ENCODE measurements at regions not wholly inside any gene's neighbourhood (a gene's known extent, or its start where the extent isn't known, plus 50 kb on each side); places are given as distances from the start of the nearest gene placed in this dataset.

DNA sequence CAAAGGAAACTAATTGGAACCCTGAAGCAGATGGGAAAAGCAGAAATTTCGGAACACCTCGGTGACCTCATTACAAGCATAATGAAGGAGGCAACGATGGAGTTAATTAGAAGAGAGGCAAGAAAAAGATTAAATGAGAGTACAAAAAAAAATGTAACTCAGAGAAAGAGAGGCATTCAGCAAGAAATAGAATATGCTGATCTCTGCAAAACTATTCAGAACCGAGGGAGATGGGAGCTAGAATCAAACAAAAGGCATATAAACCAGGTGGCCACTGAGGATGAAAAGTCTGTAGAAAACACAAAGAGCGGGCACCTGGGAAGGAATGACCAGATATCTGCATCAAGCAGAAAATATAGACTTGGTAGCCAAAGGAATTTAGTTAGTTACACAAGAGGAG is 118.9 kb downstream of the CETN3 start:
- Histone ChIP-seq H3K9me3 (ENCODE audit: control insufficient read depth, insufficient read depth, low read length) (no peaks in the 10 kb centered on the region), H3K4me1 (ENCODE audit: control insufficient read depth, insufficient read depth, low read length) (no peaks in the 10 kb centered on the region), H3K36me3 (ENCODE audit: control insufficient read depth, insufficient read depth, low read length) (no peaks in the 10 kb centered on the region), H3K27me3 (ENCODE audit: control insufficient read depth, insufficient read depth, low read length) (no peaks in the 10 kb centered on the region), H3K27ac (ENCODE audit: low read depth, low read length) (no peak overlapping the region), H3K4me3 (ENCODE audit: low read depth, low read length) (no peak overlapping the region)
- DNase-seq (ENCODE audit: low read depth in 4 of 6, low spot score in 6 of 6): no peak
- 86% methylated on average over 5 of the region's 5 CpGs for WGBS (ENCODE audit: insufficient coverage)

DNA sequence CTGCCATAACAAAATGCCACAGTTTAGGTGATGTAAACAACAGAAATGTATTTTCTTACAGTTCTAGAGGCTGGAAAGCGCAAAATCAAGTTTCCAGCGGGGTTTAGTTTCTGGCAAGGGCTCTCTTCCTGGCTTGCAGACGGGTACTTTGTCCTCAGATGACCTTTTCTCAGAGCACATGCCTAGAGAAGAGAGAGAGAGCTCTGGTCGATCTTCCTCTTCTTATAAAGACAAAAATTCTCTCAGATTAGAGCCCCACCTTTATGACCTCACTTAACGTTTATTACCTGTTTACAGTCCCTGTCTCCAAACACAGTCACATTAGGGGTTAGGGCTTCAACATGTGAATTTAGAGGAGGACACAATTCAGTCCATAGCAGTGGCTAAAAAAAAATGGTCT is 119.7 kb downstream of the CETN3 start:
- no peak overlapping the region for H3K27ac ChIP-seq (ENCODE audit: low read depth, low read length)

DNA sequence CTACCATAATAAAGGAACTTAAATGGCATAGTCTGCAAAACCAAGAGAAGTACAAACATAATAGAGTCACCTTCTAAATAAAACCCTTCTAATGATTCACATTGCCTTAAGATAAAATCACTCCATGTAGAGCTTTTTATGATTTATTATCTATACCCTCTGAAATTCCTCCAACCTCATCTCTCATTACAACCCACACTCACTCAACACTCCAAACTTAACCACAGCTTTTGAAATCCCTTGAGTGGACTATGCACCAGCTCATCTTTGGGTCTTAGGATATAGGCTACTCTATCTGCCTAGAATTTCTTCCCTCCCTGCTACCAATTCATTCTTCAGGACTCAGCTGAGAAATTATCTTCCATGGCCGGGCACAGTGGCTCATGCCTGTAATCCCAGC is 122.5 kb downstream of the CETN3 start:
- H3K4me1 ChIP-seq (ENCODE audit: control insufficient read depth, insufficient read depth, low read length): no peaks in the 10 kb centered on the region
- H3K27ac ChIP-seq (ENCODE audit: low read depth, low read length): no peak overlapping the region
- no peak for DNase-seq (ENCODE audit: low read depth in 4 of 6, low spot score in 6 of 6)
- H3K4me3 ChIP-seq (ENCODE audit: low read depth, low read length): no peak overlapping the region
- 90% methylated on average over 1 of the region's 1 CpG for WGBS (ENCODE audit: insufficient coverage)
- no peaks in the 10 kb centered on the region for H3K9me3 ChIP-seq (ENCODE audit: control insufficient read depth, insufficient read depth, low read length)
- H3K27me3 ChIP-seq (ENCODE audit: control insufficient read depth, insufficient read depth, low read length): no peaks in the 10 kb centered on the region
- no peaks in the 10 kb centered on the region for H3K36me3 ChIP-seq (ENCODE audit: control insufficient read depth, insufficient read depth, low read length)

More for the DNA sequence above, 119.7 kb downstream of the CETN3 start:
- DNase-seq (ENCODE audit: low read depth in 4 of 6, low spot score in 6 of 6): peak in 1 of 6 donors; percentile 47
- Histone ChIP-seq H3K27me3 (ENCODE audit: control insufficient read depth, insufficient read depth, low read length) (no peaks in the 10 kb centered on the region), H3K4me1 (ENCODE audit: control insufficient read depth, insufficient read depth, low read length) (no peaks in the 10 kb centered on the region), H3K4me3 (ENCODE audit: low read depth, low read length) (no peak overlapping the region), H3K9me3 (ENCODE audit: control insufficient read depth, insufficient read depth, low read length) (no peaks in the 10 kb centered on the region), H3K36me3 (ENCODE audit: control insufficient read depth, insufficient read depth, low read length) (no peaks in the 10 kb centered on the region)
- 100% methylated on average over 1 of the region's 5 CpGs for WGBS (ENCODE audit: insufficient coverage)

DNA sequence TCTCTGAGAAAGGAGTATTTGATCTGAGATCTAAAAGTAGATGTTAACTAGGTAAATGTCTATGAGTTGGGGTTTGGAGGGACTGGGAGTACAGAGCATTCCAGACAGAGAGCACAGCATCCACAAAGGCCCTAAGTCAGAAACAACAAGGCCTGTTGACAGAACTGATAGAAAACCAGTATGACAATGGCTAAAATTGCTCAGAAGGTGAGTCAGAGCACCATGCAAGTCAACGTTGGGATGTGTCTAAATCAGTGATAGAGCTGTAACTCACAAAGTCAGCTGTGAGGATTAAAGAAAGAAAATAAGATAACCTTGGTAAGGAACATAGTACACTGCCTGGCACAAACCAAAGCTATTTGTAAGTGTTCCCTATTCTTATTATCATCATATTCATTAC is 124.0 kb downstream of the CETN3 start:
- Histone ChIP-seq H3K27me3 (ENCODE audit: control insufficient read depth, insufficient read depth, low read length) (no peaks in the 10 kb centered on the region), H3K4me3 (ENCODE audit: low read depth, low read length) (no peak overlapping the region)

DNA sequence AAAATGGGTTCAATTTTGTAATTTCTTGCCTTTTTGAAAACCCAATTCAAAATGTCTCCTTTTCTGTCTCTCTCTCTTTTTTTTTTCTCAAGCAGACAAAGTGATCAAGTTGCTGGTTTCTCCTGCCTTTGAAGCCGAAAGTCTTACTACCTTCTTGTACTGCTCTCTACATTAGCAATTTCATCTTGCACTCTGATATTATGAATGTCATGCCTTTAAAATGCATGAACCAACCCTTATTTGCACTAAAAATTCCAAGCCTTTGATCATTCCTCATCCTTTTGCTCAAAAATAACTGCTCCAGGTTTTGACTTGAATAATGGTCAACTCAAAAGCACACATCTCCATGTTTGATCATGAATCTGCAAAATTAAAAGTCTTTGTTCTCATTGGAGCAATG is 125.2 kb downstream of the CETN3 start:
- no peaks in the 10 kb centered on the region for H3K4me1 ChIP-seq (ENCODE audit: control insufficient read depth, insufficient read depth, low read length)
- DNase-seq (ENCODE audit: low read depth in 4 of 6, low spot score in 6 of 6): no peak
- no peak overlapping the region for H3K27ac ChIP-seq (ENCODE audit: low read depth, low read length)
- no peaks in the 10 kb centered on the region for H3K9me3 ChIP-seq (ENCODE audit: control insufficient read depth, insufficient read depth, low read length)
- no peaks in the 10 kb centered on the region for H3K27me3 ChIP-seq (ENCODE audit: control insufficient read depth, insufficient read depth, low read length)
- WGBS (ENCODE audit: insufficient coverage): 88% methylated on average over 1 of the region's 1 CpG
- no peak overlapping the region for H3K4me3 ChIP-seq (ENCODE audit: low read depth, low read length)
- H3K36me3 ChIP-seq (ENCODE audit: control insufficient read depth, insufficient read depth, low read length): no peaks in the 10 kb centered on the region

More for the DNA sequence above, 124.0 kb downstream of the CETN3 start:
- WGBS (ENCODE audit: insufficient coverage): no CpG with 5 or more reads among the region's 1 CpG
- Histone ChIP-seq H3K36me3 (ENCODE audit: control insufficient read depth, insufficient read depth, low read length) (no peaks in the 10 kb centered on the region), H3K27ac (ENCODE audit: low read depth, low read length) (no peak overlapping the region), H3K4me1 (ENCODE audit: control insufficient read depth, insufficient read depth, low read length) (no peaks in the 10 kb centered on the region), H3K9me3 (ENCODE audit: control insufficient read depth, insufficient read depth, low read length) (no peaks in the 10 kb centered on the region)
- DNase-seq (ENCODE audit: low read depth in 4 of 6, low spot score in 6 of 6): no peak

DNA sequence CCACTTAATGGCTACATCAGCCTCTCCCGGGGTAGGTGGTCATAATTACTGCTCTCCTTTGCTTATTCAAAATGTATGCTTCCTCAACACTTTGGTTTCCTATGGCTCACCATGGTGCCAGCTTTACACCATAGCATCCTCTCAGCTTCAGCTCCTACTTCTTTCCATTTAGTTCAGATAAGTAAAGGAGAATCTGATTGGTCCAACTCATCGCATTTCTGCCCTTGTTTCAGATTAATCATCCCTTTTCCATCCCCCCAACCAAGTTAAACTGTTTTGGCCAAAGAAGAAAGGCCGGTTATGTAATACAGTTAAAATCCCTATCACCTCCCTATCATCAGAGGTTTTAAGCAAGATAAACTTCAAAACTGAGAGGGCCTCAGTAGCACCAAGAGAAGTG is 130.5 kb downstream of the CETN3 start:
- H3K36me3 ChIP-seq (ENCODE audit: control insufficient read depth, insufficient read depth, low read length): no peaks in the 10 kb centered on the region
- H3K4me3 ChIP-seq (ENCODE audit: low read depth, low read length): no peak overlapping the region
- WGBS (ENCODE audit: insufficient coverage): 100% methylated on average over 1 of the region's 3 CpGs
- no peak for DNase-seq (ENCODE audit: low read depth in 4 of 6, low spot score in 6 of 6)
- H3K9me3 ChIP-seq (ENCODE audit: control insufficient read depth, insufficient read depth, low read length): no peaks in the 10 kb centered on the region
- H3K27ac ChIP-seq (ENCODE audit: low read depth, low read length): no peak overlapping the region
- no peaks in the 10 kb centered on the region for H3K4me1 ChIP-seq (ENCODE audit: control insufficient read depth, insufficient read depth, low read length)
- H3K27me3 ChIP-seq (ENCODE audit: control insufficient read depth, insufficient read depth, low read length): no peaks in the 10 kb centered on the region

DNA sequence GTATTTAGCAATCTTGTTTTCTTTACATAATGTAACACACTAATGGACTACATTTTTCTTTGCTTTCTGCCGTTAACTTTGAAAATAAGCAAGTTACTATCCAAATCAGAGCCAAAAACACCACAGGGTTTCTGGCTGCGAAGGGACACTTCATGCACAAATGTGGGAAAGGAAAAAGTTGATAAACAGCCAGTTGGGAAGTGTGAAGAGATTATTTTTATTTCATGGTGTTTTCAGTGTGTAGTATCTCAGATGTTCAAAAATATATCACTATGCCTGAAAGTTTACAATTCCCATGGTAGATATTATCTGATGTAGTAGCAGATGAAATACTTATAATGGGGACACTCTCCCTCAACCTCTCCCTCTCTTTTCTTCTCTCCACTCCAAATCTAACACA is 135.3 kb downstream of the CETN3 start:
- H3K9me3 ChIP-seq (ENCODE audit: control insufficient read depth, insufficient read depth, low read length): no peaks in the 10 kb centered on the region
- DNase-seq (ENCODE audit: low read depth in 4 of 6, low spot score in 6 of 6): peak in 2 of 6 donors; percentile 63 to 73
- H3K4me1 ChIP-seq (ENCODE audit: control insufficient read depth, insufficient read depth, low read length): no peaks in the 10 kb centered on the region
- H3K27me3 ChIP-seq (ENCODE audit: control insufficient read depth, insufficient read depth, low read length): no peaks in the 10 kb centered on the region
- no peak overlapping the region for H3K27ac ChIP-seq (ENCODE audit: low read depth, low read length)
- H3K36me3 ChIP-seq (ENCODE audit: control insufficient read depth, insufficient read depth, low read length): no peaks in the 10 kb centered on the region
- WGBS (ENCODE audit: insufficient coverage): no CpG with 5 or more reads among the region's 2 CpGs
- no peak overlapping the region for H3K4me3 ChIP-seq (ENCODE audit: low read depth, low read length)

DNA sequence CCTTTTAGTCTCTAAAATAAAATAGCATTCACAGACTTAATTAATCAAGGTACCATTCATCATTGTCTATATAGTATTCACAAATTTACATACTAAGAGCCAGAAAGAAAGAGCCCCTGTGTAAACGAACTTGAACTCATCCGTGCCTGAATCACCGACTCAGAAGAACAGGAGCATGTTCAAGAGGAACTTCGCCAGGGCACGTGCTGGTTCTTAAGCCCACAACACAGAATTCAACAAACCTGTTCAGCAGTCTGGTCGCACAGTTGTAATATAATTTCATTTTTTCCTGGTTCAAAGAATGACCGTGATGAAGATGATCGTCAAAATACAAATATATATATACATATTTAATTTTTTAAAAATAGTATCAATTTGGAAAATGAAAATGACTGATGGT is 141.9 kb downstream of the CETN3 start:
- H3K4me1 ChIP-seq (ENCODE audit: control insufficient read depth, insufficient read depth, low read length): no peaks in the 10 kb centered on the region
- DNase-seq (ENCODE audit: low read depth in 4 of 6, low spot score in 6 of 6): peak in 2 of 6 donors; percentile 25 to 62
- no peaks in the 10 kb centered on the region for H3K27me3 ChIP-seq (ENCODE audit: control insufficient read depth, insufficient read depth, low read length)
- H3K9me3 ChIP-seq (ENCODE audit: control insufficient read depth, insufficient read depth, low read length): no peaks in the 10 kb centered on the region
- H3K4me3 ChIP-seq (ENCODE audit: low read depth, low read length): no peak overlapping the region
- no peak overlapping the region for H3K27ac ChIP-seq (ENCODE audit: low read depth, low read length)
- H3K36me3 ChIP-seq (ENCODE audit: control insufficient read depth, insufficient read depth, low read length): no peaks in the 10 kb centered on the region
- WGBS (ENCODE audit: insufficient coverage): no CpG with 5 or more reads among the region's 8 CpGs

DNA sequence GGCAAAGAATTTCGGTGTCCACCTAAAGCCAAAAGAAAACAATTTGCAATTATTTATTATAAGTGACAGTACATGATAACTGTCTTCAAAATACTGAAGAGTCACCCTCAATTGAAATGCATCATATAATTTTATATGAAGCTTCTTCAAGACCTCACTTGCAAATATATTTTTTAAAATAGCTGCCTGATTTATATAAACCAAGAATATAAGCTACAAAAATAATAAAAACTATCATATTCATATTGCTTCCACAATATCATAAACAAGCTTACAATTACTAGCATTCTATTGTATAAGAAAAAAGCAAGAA is 144.1 kb downstream of the CETN3 start:
- Histone ChIP-seq H3K4me1 (ENCODE audit: control insufficient read depth, insufficient read depth, low read length) (no peaks in the 10 kb centered on the region), H3K27me3 (ENCODE audit: control insufficient read depth, insufficient read depth, low read length) (no peaks in the 10 kb centered on the region), H3K36me3 (ENCODE audit: control insufficient read depth, insufficient read depth, low read length) (no peaks in the 10 kb centered on the region), H3K4me3 (ENCODE audit: low read depth, low read length) (no peak overlapping the region), H3K27ac (ENCODE audit: low read depth, low read length) (no peak overlapping the region), H3K9me3 (ENCODE audit: control insufficient read depth, insufficient read depth, low read length) (no peaks in the 10 kb centered on the region)
- peak in 1 of 6 donors; percentile 24 for DNase-seq (ENCODE audit: low read depth in 4 of 6, low spot score in 6 of 6)
- WGBS (ENCODE audit: insufficient coverage): no CpG with 5 or more reads among the region's 1 CpG

DNA sequence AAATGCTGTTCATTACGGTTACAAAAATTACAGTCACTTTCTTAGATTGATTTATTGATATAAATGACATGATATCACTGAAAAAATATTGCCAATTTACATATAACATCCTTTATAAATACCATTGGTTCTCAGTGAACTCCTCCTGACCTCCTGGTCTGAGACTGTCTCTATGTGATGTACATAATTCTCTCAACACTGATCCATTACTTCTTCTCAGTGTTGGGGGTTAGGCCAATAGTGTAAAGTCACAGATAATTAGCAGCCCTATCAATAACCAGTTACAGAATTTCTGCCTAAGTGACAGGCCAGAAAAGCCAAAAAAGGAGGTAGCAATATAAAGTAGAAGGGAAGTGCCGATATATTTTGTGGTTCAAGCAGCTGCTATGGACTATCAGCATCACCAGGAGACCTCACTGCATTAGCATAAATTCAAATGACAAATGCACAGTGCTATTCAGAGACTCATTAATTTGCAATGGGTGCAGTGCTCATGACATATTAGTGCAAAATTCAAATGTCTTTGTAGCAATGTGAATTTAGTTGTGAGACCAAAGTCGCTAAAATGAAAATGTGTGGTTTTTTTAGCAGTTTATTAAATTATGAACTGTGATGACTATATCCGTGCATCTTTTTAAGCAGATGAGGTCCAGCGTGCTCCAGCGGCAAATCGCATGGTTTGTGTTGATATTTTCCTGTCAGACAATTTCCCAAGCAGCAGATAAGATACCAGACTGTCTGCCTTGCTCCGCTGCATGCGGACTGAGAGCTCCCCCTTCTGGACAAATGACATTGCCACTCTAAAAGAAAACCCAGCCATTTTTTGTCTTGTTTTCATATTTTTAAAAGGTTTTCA is 144.6 kb downstream of the CETN3 start:
- no peaks in the 10 kb centered on the region for H3K36me3 ChIP-seq (ENCODE audit: control insufficient read depth, insufficient read depth, low read length)
- no peaks in the 10 kb centered on the region for H3K9me3 ChIP-seq (ENCODE audit: control insufficient read depth, insufficient read depth, low read length)
- H3K4me3 ChIP-seq (ENCODE audit: low read depth, low read length): no peak overlapping the region
- no peak overlapping the region for H3K27ac ChIP-seq (ENCODE audit: low read depth, low read length)
- peak; percentile 36 to 97 (median 70) for DNase-seq (ENCODE audit: low read depth in 4 of 6, low spot score in 6 of 6)
- H3K27me3 ChIP-seq (ENCODE audit: control insufficient read depth, insufficient read depth, low read length): no peaks in the 10 kb centered on the region
- H3K4me1 ChIP-seq (ENCODE audit: control insufficient read depth, insufficient read depth, low read length): no peaks in the 10 kb centered on the region
- 9% methylated on average over 5 of the region's 9 CpGs for WGBS (ENCODE audit: insufficient coverage)
